GM23338 (cell line): ENCODE measurements at regions not wholly inside any gene's neighbourhood (a gene's known extent, or its start where the extent isn't known, plus 50 kb on each side); places are given as distances from the start of the nearest gene placed in this dataset.

Experiments used
- ATAC-seq: fragments of 200-7000 bp; cut with Tn5 transposase; 3 replicates; pipeline ENCODE4 v1.9.1; 2020
- DNase-seq: peaks from one replicate; pipeline ENCODE4 v3.0.0-alpha.2; 2015; ENCODE audit warnings: low spot score
- H2AFZ ChIP-seq: fragments of 200-600 bp; sonication (generic); 2 replicates; pipeline ENCODE4 v1.8.0; 2016; ENCODE audit warnings: antibody characterized with exemption, mild to moderate bottlenecking, moderate library complexity
- H3F3A ChIP-seq: fragments of 200-600 bp; sonication (generic); replicated peaks from 2 replicates; pipeline ENCODE4 v1.8.0; 2017; ENCODE audit warnings: antibody characterized with exemption, mixed run types, low read depth
- H3K27ac ChIP-seq: fragments of 200-600 bp; sonication (generic); 2 replicates; pipeline ENCODE4 v1.6.1; 2016; ENCODE audit warnings: low read depth
- H3K27me3 ChIP-seq: fragments of 200-600 bp; sonication (generic); 2 replicates; pipeline ENCODE4 v1.8.0; 2016; ENCODE audit warnings: mild to moderate bottlenecking, mixed run types, moderate library complexity; ENCODE audit not compliant: insufficient read depth
- H3K36me3 ChIP-seq: fragments of 200-600 bp; sonication (generic); 2 replicates; pipeline ENCODE4 v1.8.0; 2016; ENCODE audit warnings: mild to moderate bottlenecking; ENCODE audit not compliant: insufficient read depth
- H3K4me1 ChIP-seq: fragments of 200-600 bp; sonication (generic); 2 replicates; pipeline ENCODE4 v1.8.0; 2016; ENCODE audit warnings: mild to moderate bottlenecking, moderate library complexity; ENCODE audit not compliant: insufficient read depth
- H3K4me2 ChIP-seq: fragments of 200-600 bp; sonication (generic); 2 replicates; pipeline ENCODE4 v1.7.1; 2017; ENCODE audit warnings: mixed run types
- H3K4me3 ChIP-seq: fragments of 200-600 bp; sonication (generic); 2 replicates; pipeline ENCODE4 v1.6.1; 2016; ENCODE audit warnings: mixed run types
- H3K79me2 ChIP-seq: fragments of 200-600 bp; sonication (generic); replicated peaks from 2 replicates; pipeline ENCODE4 v1.8.0; 2017; ENCODE audit warnings: mild to moderate bottlenecking; ENCODE audit not compliant: insufficient read depth
- H3K9me2 ChIP-seq: fragments of 200-600 bp; sonication (generic); 2 replicates; pipeline ENCODE4 v1.8.0; 2017; ENCODE audit not compliant: insufficient read depth
- H4K20me1 ChIP-seq: fragments of 200-600 bp; sonication (generic); replicated peaks from 2 replicates; pipeline ENCODE4 v1.8.0; 2017; ENCODE audit warnings: mild to moderate bottlenecking; ENCODE audit not compliant: insufficient read depth
- H3K27ac Mint-ChIP-seq: 2 replicates; pipeline ENCODE4 v1.8.0; 2020; ENCODE audit warnings: inconsistent platforms, mild to moderate bottlenecking, moderate library complexity, mixed read lengths
- H3K27me3 Mint-ChIP-seq: 3 replicates; pipeline ENCODE4 v1.8.0; 2022; ENCODE audit warnings: low read depth, mild to moderate bottlenecking, moderate library complexity, mixed read lengths, inconsistent platforms; ENCODE audit not compliant: insufficient read depth, poor library complexity
- H3K36me3 Mint-ChIP-seq: 3 replicates; pipeline ENCODE4 v1.8.0; 2021; ENCODE audit warnings: low read depth, mild to moderate bottlenecking, inconsistent platforms, moderate library complexity, mixed read lengths
- H3K4me1 Mint-ChIP-seq: 3 replicates; pipeline ENCODE4 v1.8.0; 2020; ENCODE audit warnings: mild to moderate bottlenecking, inconsistent platforms, mixed read lengths
- H3K4me3 Mint-ChIP-seq: 3 replicates; pipeline ENCODE4 v1.8.0; 2021; ENCODE audit warnings: moderate library complexity, mild to moderate bottlenecking, inconsistent platforms, mixed read lengths
- H3K9me3 Mint-ChIP-seq: 3 replicates; pipeline ENCODE4 v1.8.0; 2020; ENCODE audit warnings: moderate library complexity, mild to moderate bottlenecking, inconsistent platforms, mixed read lengths
- CREB1 ChIP-seq: fragments of 250-450 bp; sonication (Bioruptor Pico); IDR thresholded peaks from 2 replicates; pipeline ENCODE4 v1.5.0; 2020; ENCODE audit warnings: low read depth, mild to moderate bottlenecking, moderate library complexity
- JUNB ChIP-seq: IDR thresholded peaks from one replicate; pipeline ENCODE4 v1.6.1; 2016; ENCODE audit warnings: antibody characterized with exemption; ENCODE audit not compliant: unreplicated experiment
- NANOG ChIP-seq: IDR thresholded peaks from 2 replicates; pipeline ENCODE4 v1.6.1; 2016; ENCODE audit warnings: antibody characterized with exemption, borderline replicate concordance
- STAT1 ChIP-seq: IDR thresholded peaks from one replicate; pipeline ENCODE4 v1.6.1; 2016; ENCODE audit warnings: antibody characterized with exemption; ENCODE audit not compliant: unreplicated experiment
- ZNF114 ChIP-seq: fragments of 250-450 bp; sonication (Bioruptor Pico); IDR thresholded peaks from 2 replicates; pipeline ENCODE4 v1.5.0; 2020; ENCODE audit warnings: mild to moderate bottlenecking, moderate library complexity
- ZNF331 ChIP-seq: fragments of 250-450 bp; sonication (Bioruptor Pico); IDR thresholded peaks from 2 replicates; pipeline ENCODE4 v1.5.0; 2020; ENCODE audit warnings: low read depth, mild to moderate bottlenecking, moderate library complexity
- TF ChIP-seq, protein P1 (sequence below): fragments of 250-450 bp; sonication (Bioruptor Pico); IDR thresholded peaks from 2 replicates; pipeline ENCODE4 v1.5.0; 2020; ENCODE audit warnings: mild to moderate bottlenecking, moderate library complexity
- TF ChIP-seq, protein P2 (sequence below): IDR thresholded peaks from 2 replicates; pipeline ENCODE4 v1.6.1; 2016; ENCODE audit warnings: antibody characterized with exemption

DNA sequence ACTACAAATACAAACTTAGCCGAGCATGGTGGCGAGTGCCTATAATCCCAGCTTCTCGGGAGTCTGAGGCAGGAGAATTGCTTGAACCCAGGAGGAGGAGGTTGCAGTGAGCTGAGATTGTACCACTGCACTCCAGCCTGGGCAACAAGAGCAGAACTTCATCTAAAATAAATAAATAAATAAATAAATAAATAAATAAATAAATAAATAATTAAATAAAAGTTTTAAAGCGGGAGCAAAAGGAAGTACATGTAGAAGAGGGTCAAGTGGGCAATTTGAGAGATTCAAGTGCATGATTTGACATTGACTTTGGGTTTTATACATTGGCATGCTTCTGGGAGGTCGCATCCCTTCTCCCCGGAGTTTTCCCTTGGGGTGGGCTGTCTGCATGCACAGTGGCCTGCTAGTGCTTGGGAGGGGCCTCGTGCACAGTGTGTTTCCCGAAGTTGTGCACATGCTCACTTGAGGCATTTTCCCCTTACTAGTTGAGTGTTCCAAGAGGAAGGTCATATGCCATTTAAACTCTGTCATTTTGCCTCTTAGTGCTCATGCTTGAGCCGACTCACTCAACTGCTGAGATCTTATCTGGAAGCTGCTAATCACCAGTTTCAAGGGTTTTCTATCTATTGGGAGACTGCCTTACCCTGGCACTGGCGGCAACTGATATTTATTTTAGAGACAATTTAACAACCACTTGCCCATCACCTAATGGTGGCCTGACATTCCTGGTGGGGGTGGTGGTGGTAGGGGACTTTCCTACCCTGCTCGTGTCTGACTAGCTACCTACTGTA lies 193.2 kb upstream of the MPHOSPH6 start (continued):
- TF ChIP-seq, protein P1, sequence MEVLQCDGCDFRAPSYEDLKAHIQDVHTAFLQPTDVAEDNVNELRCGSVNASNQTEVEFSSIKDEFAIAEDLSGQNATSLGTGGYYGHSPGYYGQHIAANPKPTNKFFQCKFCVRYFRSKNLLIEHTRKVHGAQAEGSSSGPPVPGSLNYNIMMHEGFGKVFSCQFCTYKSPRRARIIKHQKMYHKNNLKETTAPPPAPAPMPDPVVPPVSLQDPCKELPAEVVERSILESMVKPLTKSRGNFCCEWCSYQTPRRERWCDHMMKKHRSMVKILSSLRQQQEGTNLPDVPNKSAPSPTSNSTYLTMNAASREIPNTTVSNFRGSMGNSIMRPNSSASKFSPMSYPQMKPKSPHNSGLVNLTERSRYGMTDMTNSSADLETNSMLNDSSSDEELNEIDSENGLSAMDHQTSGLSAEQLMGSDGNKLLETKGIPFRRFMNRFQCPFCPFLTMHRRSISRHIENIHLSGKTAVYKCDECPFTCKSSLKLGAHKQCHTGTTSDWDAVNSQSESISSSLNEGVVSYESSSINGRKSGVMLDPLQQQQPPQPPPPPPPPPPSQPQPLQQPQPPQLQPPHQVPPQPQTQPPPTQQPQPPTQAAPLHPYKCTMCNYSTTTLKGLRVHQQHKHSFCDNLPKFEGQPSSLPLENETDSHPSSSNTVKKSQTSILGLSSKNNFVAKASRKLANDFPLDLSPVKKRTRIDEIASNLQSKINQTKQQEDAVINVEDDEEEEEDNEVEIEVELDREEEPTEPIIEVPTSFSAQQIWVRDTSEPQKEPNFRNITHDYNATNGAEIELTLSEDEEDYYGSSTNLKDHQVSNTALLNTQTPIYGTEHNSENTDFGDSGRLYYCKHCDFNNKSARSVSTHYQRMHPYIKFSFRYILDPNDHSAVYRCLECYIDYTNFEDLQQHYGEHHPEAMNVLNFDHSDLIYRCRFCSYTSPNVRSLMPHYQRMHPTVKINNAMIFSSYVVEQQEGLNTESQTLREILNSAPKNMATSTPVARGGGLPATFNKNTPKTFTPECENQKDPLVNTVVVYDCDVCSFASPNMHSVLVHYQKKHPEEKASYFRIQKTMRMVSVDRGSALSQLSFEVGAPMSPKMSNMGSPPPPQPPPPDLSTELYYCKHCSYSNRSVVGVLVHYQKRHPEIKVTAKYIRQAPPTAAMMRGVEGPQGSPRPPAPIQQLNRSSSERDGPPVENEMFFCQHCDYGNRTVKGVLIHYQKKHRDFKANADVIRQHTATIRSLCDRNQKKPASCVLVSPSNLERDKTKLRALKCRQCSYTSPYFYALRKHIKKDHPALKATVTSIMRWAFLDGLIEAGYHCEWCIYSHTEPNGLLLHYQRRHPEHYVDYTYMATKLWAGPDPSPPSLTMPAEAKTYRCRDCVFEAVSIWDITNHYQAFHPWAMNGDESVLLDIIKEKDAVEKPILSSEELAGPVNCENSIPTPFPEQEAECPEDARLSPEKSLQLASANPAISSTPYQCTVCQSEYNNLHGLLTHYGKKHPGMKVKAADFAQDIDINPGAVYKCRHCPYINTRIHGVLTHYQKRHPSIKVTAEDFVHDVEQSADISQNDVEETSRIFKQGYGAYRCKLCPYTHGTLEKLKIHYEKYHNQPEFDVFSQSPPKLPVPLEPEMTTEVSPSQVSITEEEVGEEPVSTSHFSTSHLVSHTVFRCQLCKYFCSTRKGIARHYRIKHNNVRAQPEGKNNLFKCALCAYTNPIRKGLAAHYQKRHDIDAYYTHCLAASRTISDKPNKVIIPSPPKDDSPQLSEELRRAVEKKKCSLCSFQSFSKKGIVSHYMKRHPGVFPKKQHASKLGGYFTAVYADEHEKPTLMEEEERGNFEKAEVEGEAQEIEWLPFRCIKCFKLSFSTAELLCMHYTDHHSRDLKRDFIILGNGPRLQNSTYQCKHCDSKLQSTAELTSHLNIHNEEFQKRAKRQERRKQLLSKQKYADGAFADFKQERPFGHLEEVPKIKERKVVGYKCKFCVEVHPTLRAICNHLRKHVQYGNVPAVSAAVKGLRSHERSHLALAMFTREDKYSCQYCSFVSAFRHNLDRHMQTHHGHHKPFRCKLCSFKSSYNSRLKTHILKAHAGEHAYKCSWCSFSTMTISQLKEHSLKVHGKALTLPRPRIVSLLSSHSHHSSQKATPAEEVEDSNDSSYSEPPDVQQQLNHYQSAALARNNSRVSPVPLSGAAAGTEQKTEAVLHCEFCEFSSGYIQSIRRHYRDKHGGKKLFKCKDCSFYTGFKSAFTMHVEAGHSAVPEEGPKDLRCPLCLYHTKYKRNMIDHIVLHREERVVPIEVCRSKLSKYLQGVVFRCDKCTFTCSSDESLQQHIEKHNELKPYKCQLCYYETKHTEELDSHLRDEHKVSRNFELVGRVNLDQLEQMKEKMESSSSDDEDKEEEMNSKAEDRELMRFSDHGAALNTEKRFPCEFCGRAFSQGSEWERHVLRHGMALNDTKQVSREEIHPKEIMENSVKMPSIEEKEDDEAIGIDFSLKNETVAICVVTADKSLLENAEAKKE: no peak
- TF ChIP-seq, protein P2, sequence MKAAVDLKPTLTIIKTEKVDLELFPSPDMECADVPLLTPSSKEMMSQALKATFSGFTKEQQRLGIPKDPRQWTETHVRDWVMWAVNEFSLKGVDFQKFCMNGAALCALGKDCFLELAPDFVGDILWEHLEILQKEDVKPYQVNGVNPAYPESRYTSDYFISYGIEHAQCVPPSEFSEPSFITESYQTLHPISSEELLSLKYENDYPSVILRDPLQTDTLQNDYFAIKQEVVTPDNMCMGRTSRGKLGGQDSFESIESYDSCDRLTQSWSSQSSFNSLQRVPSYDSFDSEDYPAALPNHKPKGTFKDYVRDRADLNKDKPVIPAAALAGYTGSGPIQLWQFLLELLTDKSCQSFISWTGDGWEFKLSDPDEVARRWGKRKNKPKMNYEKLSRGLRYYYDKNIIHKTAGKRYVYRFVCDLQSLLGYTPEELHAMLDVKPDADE: no peak
- no peak for TF ChIP-seq ZNF331
- no peak for TF ChIP-seq CREB1
- TF ChIP-seq JUNB: no peak
- no peak for TF ChIP-seq STAT1
- TF ChIP-seq NANOG: no peak

- Histone ChIP-seq H4K20me1 (no peaks in the 10 kb centered on the region), H3K36me3 (no peaks in the 10 kb centered on the region), H2AFZ (no peak overlapping the region), H3K9me2 (0 out of 2 replicates have a peak, but pooled peaks cover 3% of the 10 kb centered on the region), H3K27me3 (no peaks in the 10 kb centered on the region), H3K27ac (no peak overlapping the region), H3K4me3 (no peak overlapping the region), H3K79me2 (no peaks in the 10 kb centered on the region), H3F3A (no peaks in the 10 kb centered on the region), H3K4me1 (no peaks in the 10 kb centered on the region), H3K4me2 (no peak overlapping the region)
- H3K9me3 Mint-ChIP-seq: no peaks in the 10 kb centered on the region; the same call in 2 of the 3 replicates
- no peak for DNase-seq
- no peak overlapping the region for H3K4me3 Mint-ChIP-seq
- peaks cover 6% of the 10 kb centered on the region for H3K27me3 Mint-ChIP-seq
- no peaks in the 10 kb centered on the region for H3K36me3 Mint-ChIP-seq
- H3K27ac Mint-ChIP-seq: peak overlapping the region; percentile 66; the same call in 1 of the 2 replicates
- ATAC-seq: no peak
- peaks cover 8% of the 10 kb centered on the region for H3K4me1 Mint-ChIP-seq
- TF ChIP-seq ZNF114 (no peak), ZNF331 (no peak), CREB1 (no peak), STAT1 (no peak)
- TF ChIP-seq, protein P2: no peak
These were observed 191.9 kb upstream of the MPHOSPH6 start for GRCh38 chr16:82361885-82362284.
